ENCODE measurements at regions not wholly inside any gene's neighbourhood (a gene's known extent, or its start where the extent isn't known, plus 50 kb on each side); places are given as distances from the start of the nearest gene placed in this dataset.

DNA sequence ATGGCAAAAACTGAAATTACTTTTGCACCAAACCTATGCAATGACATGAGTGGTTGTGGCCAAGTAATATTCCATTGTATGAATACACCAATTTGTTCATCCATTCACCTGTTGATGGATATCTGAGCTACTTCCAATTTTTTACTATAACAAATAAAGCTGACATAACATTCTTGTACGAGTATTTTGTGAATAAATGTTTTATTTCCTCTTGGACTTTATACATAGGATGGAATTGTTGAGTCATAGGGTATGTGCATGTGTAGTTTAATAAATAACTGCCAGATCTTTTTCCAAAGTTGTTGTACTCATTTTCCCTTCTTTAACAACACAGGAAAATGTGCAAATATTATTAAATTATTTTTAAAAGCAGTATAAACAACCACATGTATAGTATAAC lies 146.1 kb upstream of the ZNF462 start:
- Histone ChIP-seq H3K9ac (no peak overlapping the region), H3K4me1 (ENCODE audit: low read depth, poor library complexity, severe bottlenecking) (no peaks in the 10 kb centered on the region), H3K79me2 (ENCODE audit: insufficient read depth, low read depth) (no peaks in the 10 kb centered on the region), H3K4me2 (no peak overlapping the region), H3K27ac (no peak overlapping the region), H4K20me1 (ENCODE audit: insufficient read depth) (no peaks in the 10 kb centered on the region), H3K4me3 (IDR thresholded peaks at IDR 0.05; ENCODE audit: insufficient read depth, low read depth, low read length) (no peak overlapping the region), H3K36me3 (ENCODE audit: insufficient read depth) (no peaks in the 10 kb centered on the region), H3K27me3 (ENCODE audit: insufficient read depth, low read depth) (no peaks in the 10 kb centered on the region), H2AFZ (ENCODE audit: low read depth) (no peak overlapping the region)
- TF ChIP-seq, protein P1, sequence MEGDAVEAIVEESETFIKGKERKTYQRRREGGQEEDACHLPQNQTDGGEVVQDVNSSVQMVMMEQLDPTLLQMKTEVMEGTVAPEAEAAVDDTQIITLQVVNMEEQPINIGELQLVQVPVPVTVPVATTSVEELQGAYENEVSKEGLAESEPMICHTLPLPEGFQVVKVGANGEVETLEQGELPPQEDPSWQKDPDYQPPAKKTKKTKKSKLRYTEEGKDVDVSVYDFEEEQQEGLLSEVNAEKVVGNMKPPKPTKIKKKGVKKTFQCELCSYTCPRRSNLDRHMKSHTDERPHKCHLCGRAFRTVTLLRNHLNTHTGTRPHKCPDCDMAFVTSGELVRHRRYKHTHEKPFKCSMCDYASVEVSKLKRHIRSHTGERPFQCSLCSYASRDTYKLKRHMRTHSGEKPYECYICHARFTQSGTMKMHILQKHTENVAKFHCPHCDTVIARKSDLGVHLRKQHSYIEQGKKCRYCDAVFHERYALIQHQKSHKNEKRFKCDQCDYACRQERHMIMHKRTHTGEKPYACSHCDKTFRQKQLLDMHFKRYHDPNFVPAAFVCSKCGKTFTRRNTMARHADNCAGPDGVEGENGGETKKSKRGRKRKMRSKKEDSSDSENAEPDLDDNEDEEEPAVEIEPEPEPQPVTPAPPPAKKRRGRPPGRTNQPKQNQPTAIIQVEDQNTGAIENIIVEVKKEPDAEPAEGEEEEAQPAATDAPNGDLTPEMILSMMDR (conservative IDR thresholded peaks at IDR 0.05; ENCODE audit: low read depth, low read length), result no peak

DNA sequence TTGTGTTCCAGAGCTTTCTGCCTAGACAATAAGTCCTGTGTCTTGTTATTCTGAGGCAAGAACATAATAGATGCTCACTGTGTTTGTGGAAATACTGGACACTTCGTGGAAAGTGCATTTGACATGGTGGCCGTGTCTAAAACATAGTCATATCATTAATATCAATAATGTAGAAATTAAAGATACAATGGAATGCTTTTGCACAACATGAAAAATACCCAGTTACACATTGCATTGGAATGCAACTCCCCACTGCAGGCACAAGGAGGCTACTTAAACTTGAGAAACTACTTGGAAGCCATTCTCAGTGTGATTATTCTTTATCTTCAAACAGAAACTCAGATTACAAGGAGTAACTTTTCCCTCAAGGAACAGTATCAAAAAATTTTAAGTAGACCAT lies 145.3 kb upstream of the ZNF462 start:
- H3K4me1 ChIP-seq (ENCODE audit: low read depth, poor library complexity, severe bottlenecking), result no peaks in the 10 kb centered on the region
- H3K27ac ChIP-seq, result no peak overlapping the region
- H3K9ac ChIP-seq, result no peak overlapping the region
- TF ChIP-seq, protein P1 (conservative IDR thresholded peaks at IDR 0.05; ENCODE audit: low read depth, low read length), result no peak
- no peaks in the 10 kb centered on the region for H4K20me1 ChIP-seq (ENCODE audit: insufficient read depth)
- no peaks in the 10 kb centered on the region for H3K36me3 ChIP-seq (ENCODE audit: insufficient read depth)
- no peaks in the 10 kb centered on the region for H3K79me2 ChIP-seq (ENCODE audit: insufficient read depth, low read depth)
- no peak overlapping the region for H2AFZ ChIP-seq (ENCODE audit: low read depth)
- no peaks in the 10 kb centered on the region for H3K27me3 ChIP-seq (ENCODE audit: insufficient read depth, low read depth)
- H3K4me3 ChIP-seq (IDR thresholded peaks at IDR 0.05; ENCODE audit: insufficient read depth, low read depth, low read length), result no peak overlapping the region
- H3K4me2 ChIP-seq, result no peak overlapping the region

DNA sequence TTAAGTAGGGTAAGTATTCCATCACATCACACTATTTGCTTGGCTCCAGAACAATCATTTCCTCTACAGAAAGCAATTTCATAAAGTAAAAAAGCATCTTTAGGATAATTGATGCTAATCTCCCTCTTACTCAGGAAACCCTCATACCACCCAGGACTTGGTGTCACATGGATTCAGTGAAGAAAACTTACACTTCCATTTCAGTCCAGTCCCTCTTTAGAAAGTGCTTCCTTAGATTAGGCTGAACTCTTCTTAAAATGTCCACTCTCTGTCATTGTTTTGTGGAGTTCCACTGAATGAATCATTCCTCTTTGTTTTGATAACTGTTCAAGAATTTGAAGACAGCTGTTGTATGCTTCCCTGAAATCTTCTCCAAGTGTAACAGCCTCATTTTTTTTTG lies 144.0 kb upstream of the ZNF462 start:
- no peaks in the 10 kb centered on the region for H3K79me2 ChIP-seq (ENCODE audit: insufficient read depth, low read depth)
- no peak overlapping the region for H3K9ac ChIP-seq
- H3K4me2 ChIP-seq, result no peak overlapping the region
- TF ChIP-seq, protein P1 (conservative IDR thresholded peaks at IDR 0.05; ENCODE audit: low read depth, low read length), result no peak
- no peaks in the 10 kb centered on the region for H3K36me3 ChIP-seq (ENCODE audit: insufficient read depth)
- H3K4me1 ChIP-seq (ENCODE audit: low read depth, poor library complexity, severe bottlenecking), result no peaks in the 10 kb centered on the region
- no peak overlapping the region for H3K4me3 ChIP-seq (IDR thresholded peaks at IDR 0.05; ENCODE audit: insufficient read depth, low read depth, low read length)
- H2AFZ ChIP-seq (ENCODE audit: low read depth), result no peak overlapping the region
- H4K20me1 ChIP-seq (ENCODE audit: insufficient read depth), result no peaks in the 10 kb centered on the region
- H3K27ac ChIP-seq, result no peak overlapping the region
- H3K27me3 ChIP-seq (ENCODE audit: insufficient read depth, low read depth), result no peaks in the 10 kb centered on the region

DNA sequence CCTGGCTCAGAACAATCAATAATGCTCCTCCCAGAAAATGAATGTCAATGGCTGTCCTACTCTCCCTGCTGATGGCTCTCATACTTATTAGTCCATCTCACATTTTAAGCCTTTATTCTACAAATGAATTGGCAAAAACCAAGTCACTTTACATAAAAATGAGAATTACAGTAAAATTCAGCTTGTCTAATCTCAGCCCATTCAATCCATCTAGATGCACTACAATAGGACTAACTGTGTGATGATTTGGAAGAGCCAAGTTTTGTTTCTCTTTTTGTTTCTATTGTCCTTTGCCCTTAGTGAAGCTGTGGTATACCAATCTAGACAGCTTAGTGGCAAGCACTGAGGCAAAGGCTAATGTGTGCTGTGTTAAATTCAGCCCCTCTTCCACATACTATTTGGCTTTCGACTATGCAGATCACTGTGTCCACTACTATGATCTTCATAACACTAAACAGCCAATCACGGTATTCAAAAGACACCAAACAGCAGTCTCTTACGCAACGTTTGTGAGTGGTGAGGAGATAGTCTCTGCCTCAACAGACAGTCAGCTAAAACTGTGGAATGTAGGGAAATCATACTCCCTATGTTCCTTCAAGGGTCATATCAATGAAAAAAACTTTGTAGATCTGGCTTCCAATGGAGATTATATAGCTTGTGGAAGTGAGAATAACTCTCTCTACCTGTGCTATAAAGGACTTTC lies 140.8 kb upstream of the ZNF462 start:
- Histone ChIP-seq H3K4me3 (IDR thresholded peaks at IDR 0.05; ENCODE audit: insufficient read depth, low read depth, low read length) (no peak overlapping the region), H3K27ac (no peak overlapping the region)
- TF ChIP-seq, protein P1 (conservative IDR thresholded peaks at IDR 0.05; ENCODE audit: low read depth, low read length), result no peak

More for the DNA sequence above, 140.8 kb upstream of the ZNF462 start:
- Histone ChIP-seq H3K79me2 (ENCODE audit: insufficient read depth, low read depth) (no peaks in the 10 kb centered on the region), H3K27me3 (ENCODE audit: insufficient read depth, low read depth) (no peaks in the 10 kb centered on the region), H4K20me1 (ENCODE audit: insufficient read depth) (no peaks in the 10 kb centered on the region), H3K36me3 (ENCODE audit: insufficient read depth) (no peaks in the 10 kb centered on the region), H3K9ac (no peak overlapping the region), H3K4me2 (no peak overlapping the region), H3K4me1 (ENCODE audit: low read depth, poor library complexity, severe bottlenecking) (no peaks in the 10 kb centered on the region), H2AFZ (ENCODE audit: low read depth) (no peak overlapping the region)

All from KMS-11 (cell line).